HEK293T (cell line): ENCODE measurements at regions not wholly inside any gene's neighbourhood (a gene's known extent, or its start where the extent isn't known, plus 50 kb on each side); places are given as distances from the start of the nearest gene placed in this dataset.
"Not testable (repeated sequence)": the region's sequence is repeated elsewhere in the genome, so short reads cannot be mapped to it uniquely, and the experiment has no call there.

Source experiments
- CTCF ChIA-PET: fragments of 350-600 bp; formaldehyde crosslinking; extraction: SDS; loops from one replicate; lab custom pipeline; 2021; ENCODE audit warnings: antibody characterized with exemption, inconsistent platforms; lab: Yijun Ruan, JAX
- POLR2A ChIA-PET: fragments of 350-600 bp; formaldehyde crosslinking; extraction: SDS; loops from one replicate; lab custom pipeline; 2020; ENCODE audit warnings: antibody characterized with exemption, inconsistent platforms; lab: Yijun Ruan, JAX
- DNase-seq: peaks from one replicate; pipeline ENCODE4 v3.0.0; 2012; ENCODE audit warnings: mixed read lengths; ENCODE audit errors: extremely low spot score
- ARNT ChIP-seq: fragments of 450-650 bp; IDR thresholded peaks from 2 replicates; pipeline ENCODE4 v1.6.1; 2017; ENCODE audit warnings: mild to moderate bottlenecking
- BHLHE40 ChIP-seq: fragments of 450-650 bp; IDR thresholded peaks from 2 replicates; pipeline ENCODE4 v1.6.1; 2016; ENCODE audit warnings: mild to moderate bottlenecking, moderate library complexity, borderline replicate concordance
- CTBP1 ChIP-seq: fragments of 450-650 bp; IDR thresholded peaks from 2 replicates; pipeline ENCODE4 v1.6.1; 2016; ENCODE audit warnings: borderline replicate concordance
- ELF4 ChIP-seq: fragments of 450-650 bp; IDR thresholded peaks from 2 replicates; pipeline ENCODE4 v1.6.1; 2017; ENCODE audit warnings: antibody characterized with exemption
- FOXA1 ChIP-seq: fragments of 450-650 bp; IDR thresholded peaks from 2 replicates; pipeline ENCODE4 v1.6.1; 2016; ENCODE audit warnings: mild to moderate bottlenecking
- FOXK2 ChIP-seq: fragments of 450-650 bp; IDR thresholded peaks from 2 replicates; pipeline ENCODE4 v1.6.1; 2016; ENCODE audit warnings: mild to moderate bottlenecking
- FOXM1 ChIP-seq: fragments of 450-650 bp; IDR thresholded peaks from 2 replicates; pipeline ENCODE4 v1.6.1; 2017; ENCODE audit warnings: mild to moderate bottlenecking, borderline replicate concordance
- HDGF ChIP-seq: fragments of 450-650 bp; IDR thresholded peaks from 2 replicates; pipeline ENCODE4 v1.6.1; 2017; ENCODE audit warnings: antibody characterized with exemption, borderline replicate concordance
- L3MBTL2 ChIP-seq: fragments of 450-650 bp; conservative IDR thresholded peaks from 2 replicates; pipeline ENCODE4 v1.6.1; 2016; ENCODE audit warnings: mild to moderate bottlenecking
- LEF1 ChIP-seq: fragments of 450-650 bp; IDR thresholded peaks from 2 replicates; pipeline ENCODE4 v1.6.1; 2017; ENCODE audit warnings: mild to moderate bottlenecking, borderline replicate concordance
- NFRKB ChIP-seq: fragments of 450-650 bp; IDR thresholded peaks from 2 replicates; pipeline ENCODE4 v1.6.1; 2016; ENCODE audit warnings: mild to moderate bottlenecking, moderate library complexity
- SP1 ChIP-seq: fragments of 450-650 bp; IDR thresholded peaks from 2 replicates; pipeline ENCODE4 v1.6.1; 2017
- SUZ12 ChIP-seq: fragments of 450-650 bp; IDR thresholded peaks from 2 replicates; pipeline ENCODE4 v1.6.1; 2016; ENCODE audit warnings: mild to moderate bottlenecking
- TARDBP ChIP-seq: fragments of 450-650 bp; IDR thresholded peaks from 2 replicates; pipeline ENCODE4 v1.6.1; 2016
- ZNF384 ChIP-seq: fragments of 450-650 bp; IDR thresholded peaks from 2 replicates; pipeline ENCODE4 v1.6.1; 2016
- TF ChIP-seq, protein P1 (sequence below): fragments of 450-650 bp; IDR thresholded peaks from 2 replicates; pipeline ENCODE4 v1.6.1; 2016

DNA sequence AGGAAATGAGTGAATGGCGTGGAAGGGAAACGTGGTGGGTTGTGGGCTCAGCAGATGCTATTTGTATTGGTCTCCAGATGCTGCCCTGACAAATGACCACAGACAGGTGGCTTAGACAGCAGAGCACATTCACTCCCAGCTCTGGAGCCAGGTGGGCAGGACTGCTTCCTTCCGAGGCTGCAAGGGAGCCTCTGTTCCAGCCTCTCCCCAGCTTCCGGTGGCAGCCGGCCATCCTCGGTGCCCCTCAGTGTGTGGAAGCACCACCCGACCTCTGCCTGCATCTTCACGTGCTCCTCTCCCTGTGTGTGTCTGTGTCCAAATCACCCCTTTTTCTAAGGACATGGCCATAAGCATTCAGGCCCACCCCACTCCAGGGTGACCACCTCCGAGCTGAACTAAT is 105.1 kb downstream of the SOX1 start:
- DNase-seq, result no peak
- ChIA-PET CTCF (no interaction called here), POLR2A (no interaction called here)
- TF ChIP-seq CTBP1 (no peak), L3MBTL2 (no peak), ZNF384 (no peak), SUZ12 (no peak), FOXM1 (no peak), ARNT (no peak), ELF4 (no peak), LEF1 (no peak)

- no peak for TF ChIP-seq FOXA1
- TF ChIP-seq SUZ12, result no peak
- no peak for TF ChIP-seq HDGF
- no peak for TF ChIP-seq ELF4
- TF ChIP-seq FOXM1, result no peak
- TF ChIP-seq, protein P1, sequence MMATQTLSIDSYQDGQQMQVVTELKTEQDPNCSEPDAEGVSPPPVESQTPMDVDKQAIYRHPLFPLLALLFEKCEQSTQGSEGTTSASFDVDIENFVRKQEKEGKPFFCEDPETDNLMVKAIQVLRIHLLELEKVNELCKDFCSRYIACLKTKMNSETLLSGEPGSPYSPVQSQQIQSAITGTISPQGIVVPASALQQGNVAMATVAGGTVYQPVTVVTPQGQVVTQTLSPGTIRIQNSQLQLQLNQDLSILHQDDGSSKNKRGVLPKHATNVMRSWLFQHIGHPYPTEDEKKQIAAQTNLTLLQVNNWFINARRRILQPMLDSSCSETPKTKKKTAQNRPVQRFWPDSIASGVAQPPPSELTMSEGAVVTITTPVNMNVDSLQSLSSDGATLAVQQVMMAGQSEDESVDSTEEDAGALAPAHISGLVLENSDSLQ, result no peak
- TF ChIP-seq BHLHE40, result no peak
- no peak for TF ChIP-seq LEF1
- TF ChIP-seq FOXK2, result no peak
- TF ChIP-seq NFRKB, result no peak
- TF ChIP-seq CTBP1, result no peak
- TF ChIP-seq TARDBP, result no peak
- no peak for TF ChIP-seq SP1
- no peak for TF ChIP-seq ZNF384
- no peak for TF ChIP-seq ARNT
- TF ChIP-seq L3MBTL2, result no peak
- CTCF ChIA-PET, result no interaction called here
- POLR2A ChIA-PET, result no interaction called here
- DNase-seq, result no peak
Measured at GRCh38 chr13:112172641-112173251, 105.8 kb downstream of the SOX1 start.

DNA sequence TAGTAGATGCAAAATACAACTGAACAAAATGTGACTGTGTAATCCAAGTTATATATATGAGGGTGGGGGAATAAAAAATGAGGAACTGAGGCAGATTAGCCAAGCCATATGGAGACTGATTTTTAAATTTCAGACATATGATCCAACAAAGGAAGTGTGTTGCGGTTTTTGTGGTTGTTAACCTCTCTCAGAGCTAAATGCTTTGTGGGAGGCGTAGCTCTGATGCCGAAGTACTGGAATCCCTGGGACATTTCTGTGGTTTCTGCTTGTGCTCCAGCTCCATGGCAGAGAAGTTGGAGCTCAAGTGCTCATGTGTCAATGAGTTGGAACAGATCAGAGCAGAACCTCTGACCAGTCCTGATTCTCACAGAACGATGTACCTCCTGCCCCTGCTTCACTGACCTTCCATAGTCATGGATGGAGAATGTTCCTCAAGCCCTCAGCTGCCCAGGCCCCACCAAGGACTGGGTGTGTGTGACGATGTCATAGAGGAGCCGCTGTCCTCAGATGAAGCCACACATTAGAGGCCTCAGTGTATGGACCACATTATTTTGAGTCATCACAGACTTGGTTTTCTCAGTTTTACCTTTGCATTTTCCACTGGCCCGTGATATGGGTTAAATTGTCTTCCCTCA is 107.6 kb downstream of the SOX1 start:
- POLR2A ChIA-PET, result no interaction called here
- CTCF ChIA-PET, result no interaction called here
- DNase-seq, result no peak
- TF ChIP-seq SUZ12, result no peak
- no peak for TF ChIP-seq FOXM1
- TF ChIP-seq SP1, result no peak
- TF ChIP-seq ZNF384, result no peak
- TF ChIP-seq FOXA1, result no peak
- TF ChIP-seq L3MBTL2, result no peak
- no peak for TF ChIP-seq ELF4
- no peak for TF ChIP-seq NFRKB
- no peak for TF ChIP-seq BHLHE40
- TF ChIP-seq FOXK2, result no peak

- POLR2A ChIA-PET, result no interaction called here
- TF ChIP-seq CTBP1, result no peak
- no peak for TF ChIP-seq ARNT
- no peak for TF ChIP-seq FOXA1
- no peak for TF ChIP-seq FOXM1
- CTCF ChIA-PET, result no interaction called here
- DNase-seq, result no peak
Measured at GRCh38 chr13:112175162-112176075, 108.5 kb downstream of the SOX1 start.

DNA sequence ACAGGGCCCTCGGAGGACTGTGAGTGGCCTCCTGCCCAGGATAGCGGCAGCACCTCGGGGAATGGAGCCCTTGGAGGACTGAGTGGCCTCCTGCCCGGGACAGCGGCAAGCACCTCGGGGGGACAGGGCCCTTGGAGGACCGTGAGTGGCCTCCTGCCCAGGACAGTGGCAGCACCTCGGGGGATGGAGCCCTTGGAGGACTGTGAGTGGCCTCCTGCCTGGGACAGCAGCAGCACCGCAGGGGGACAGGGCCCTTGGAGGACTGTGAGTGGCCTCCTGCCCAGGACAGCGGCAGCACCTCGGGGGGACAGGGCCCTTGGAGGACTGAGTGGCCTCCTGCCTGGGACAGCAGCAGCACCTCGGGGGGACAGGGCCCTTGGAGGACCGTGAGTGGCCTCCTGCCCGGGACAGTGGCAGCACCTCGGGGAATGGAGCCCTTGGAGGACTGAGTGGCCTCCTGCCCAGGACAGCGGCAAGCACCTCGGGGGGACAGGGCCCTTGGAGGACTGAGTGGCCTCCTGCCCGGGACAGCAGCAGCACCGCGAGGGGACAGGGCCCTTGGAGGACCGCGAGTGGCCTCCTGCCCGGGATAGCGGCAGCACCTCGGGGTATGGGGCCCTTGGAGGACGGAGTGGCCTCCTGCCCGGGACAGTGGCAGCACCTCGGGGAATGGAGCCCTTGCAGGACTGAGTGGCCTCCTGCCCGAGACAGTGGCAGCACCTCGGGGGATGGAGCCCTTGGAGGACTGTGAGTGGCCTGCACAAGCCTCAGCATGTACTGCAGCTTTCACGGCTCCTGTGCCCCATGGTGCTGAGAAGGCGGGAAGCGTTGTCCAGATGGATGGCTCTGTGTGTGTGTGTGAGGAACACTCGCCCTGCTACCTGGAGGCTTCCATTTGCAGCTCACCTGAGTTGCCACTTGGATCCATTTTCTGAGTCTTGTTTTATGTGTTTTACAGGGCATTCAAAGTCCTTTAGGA is 109.5 kb downstream of the SOX1 start:
- CTCF ChIA-PET, POLR2A ChIA-PET: not testable (repeated sequence)

DNA sequence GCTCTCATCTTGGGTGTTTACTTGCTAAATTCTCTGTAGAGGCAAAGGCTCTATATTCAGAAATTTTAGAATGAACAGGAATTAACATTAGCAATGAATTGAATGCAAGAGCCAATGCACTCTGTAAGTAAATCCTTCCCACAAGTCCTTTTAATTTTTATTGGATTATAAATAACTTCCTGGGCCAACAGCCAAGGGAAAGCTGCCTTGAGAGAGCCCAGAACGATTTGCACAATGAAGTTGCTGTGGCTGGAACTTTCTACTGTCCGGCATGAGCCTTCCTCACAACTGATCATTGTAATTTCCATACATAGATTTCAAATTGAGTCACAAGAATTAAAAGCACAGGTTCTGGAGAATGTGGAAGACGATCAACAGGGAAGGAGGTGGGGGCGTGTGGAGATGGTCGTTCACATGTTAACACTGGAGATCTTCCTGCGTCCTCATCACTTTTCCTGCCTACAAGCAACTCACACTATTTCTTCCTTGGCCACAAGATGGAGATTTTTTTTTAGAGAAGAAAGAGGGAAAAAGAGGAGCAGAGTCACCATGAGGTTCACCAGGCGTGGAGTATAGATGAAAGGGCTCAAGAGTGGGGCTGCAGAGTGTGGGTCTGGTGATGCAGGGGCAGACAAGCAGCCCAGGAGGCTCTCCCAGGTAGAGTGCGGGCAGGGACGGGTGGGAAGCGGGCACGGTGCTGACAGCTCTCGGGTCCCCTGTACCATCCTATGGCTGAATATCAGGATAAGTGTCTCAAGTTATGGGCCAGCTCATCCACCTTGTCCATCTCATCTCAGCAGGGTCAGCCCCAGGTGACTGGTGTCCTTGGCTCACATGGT is 110.7 kb downstream of the SOX1 start:
- CTCF ChIA-PET, result no interaction called here
- TF ChIP-seq LEF1 (no peak), ELF4 (no peak), TARDBP (no peak), SP1 (no peak), CTBP1 (no peak), SUZ12 (no peak), NFRKB (no peak), L3MBTL2 (no peak), BHLHE40 (no peak), FOXA1 (no peak), FOXK2 (no peak), ARNT (no peak), FOXM1 (no peak), HDGF (no peak), ZNF384 (no peak)
- TF ChIP-seq, protein P1, result no peak
- no peak for DNase-seq
- POLR2A ChIA-PET, result no interaction called here

More for the DNA sequence above, 109.5 kb downstream of the SOX1 start:
- not testable (repeated sequence) for DNase-seq
